ENCODE measurements at regions not wholly inside any gene's neighbourhood (a gene's known extent, or its start where the extent isn't known, plus 50 kb on each side); places are given as distances from the start of the nearest gene placed in this dataset.

GRCh38 chr13:50611117-50611781, 232.2 kb downstream of the DLEU7 start:
- Histone ChIP-seq H3K27me3 (no peaks in the 10 kb centered on the region), H3K9me3 (no peaks in the 10 kb centered on the region), H3K4me1 (no peaks in the 10 kb centered on the region), H3K4me3 (no peak overlapping the region), H3K36me3 (no peaks in the 10 kb centered on the region), H3K27ac (no peak overlapping the region)
- TF ChIP-seq CTCF (IDR thresholded peaks at IDR 0.05) (no peak), POLR2AphosphoS5 (IDR thresholded peaks at IDR 0.05) (no peak), EP300 (IDR thresholded peaks at IDR 0.05) (no peak), POLR2A (IDR thresholded peaks at IDR 0.05) (no peak)
- ATAC-seq (ENCODE audit: low FRiP score in 2 of 2): no peak
- no peak for DNase-seq
- WGBS, 2 donors: 75 to 84% methylated on average over 5 of the region's 5 CpGs

- H3K36me3 ChIP-seq: no peaks in the 10 kb centered on the region
- no peaks in the 10 kb centered on the region for H3K9me3 ChIP-seq
- H3K4me1 ChIP-seq: no peaks in the 10 kb centered on the region
- WGBS, 2 donors: 69 to 79% methylated on average over 3 of the region's 3 CpGs
- TF ChIP-seq EP300 (IDR thresholded peaks at IDR 0.05): no peak
- no peak for TF ChIP-seq POLR2AphosphoS5 (IDR thresholded peaks at IDR 0.05)
- TF ChIP-seq POLR2A (IDR thresholded peaks at IDR 0.05): no peak
- TF ChIP-seq CTCF (IDR thresholded peaks at IDR 0.05): no peak
- H3K27me3 ChIP-seq: no peaks in the 10 kb centered on the region
- H3K27ac ChIP-seq: no peak overlapping the region
- ATAC-seq (ENCODE audit: low FRiP score in 2 of 2) (no peak), DNase-seq (no peak)
- H3K4me3 ChIP-seq: no peak overlapping the region
These were observed 230.8 kb downstream of the DLEU7 start for GRCh38 chr13:50612717-50613116.

GRCh38 chr13:50613356-50613831, 230.1 kb downstream of the DLEU7 start:
- Histone ChIP-seq H3K27ac (no peak overlapping the region), H3K27me3 (no peaks in the 10 kb centered on the region), H3K4me3 (no peak overlapping the region), H3K36me3 (no peaks in the 10 kb centered on the region), H3K4me1 (no peaks in the 10 kb centered on the region), H3K9me3 (no peaks in the 10 kb centered on the region)
- peak in 1 of 2 donors; percentile 78 for ATAC-seq (ENCODE audit: low FRiP score in 2 of 2)
- 85 to 93% methylated on average over 4 to 6 of the region's 6 CpGs for WGBS, 2 donors
- no peak for TF ChIP-seq EP300 (IDR thresholded peaks at IDR 0.05)
- no peak for TF ChIP-seq POLR2A (IDR thresholded peaks at IDR 0.05)
- TF ChIP-seq POLR2AphosphoS5 (IDR thresholded peaks at IDR 0.05): no peak
- no peak for DNase-seq

- no peak for DNase-seq
- no peak overlapping the region for H3K27ac ChIP-seq
- ATAC-seq (ENCODE audit: low FRiP score in 2 of 2): no peak
- no peak overlapping the region for H3K4me3 ChIP-seq
- H3K4me1 ChIP-seq: no peaks in the 10 kb centered on the region
- no peaks in the 10 kb centered on the region for H3K27me3 ChIP-seq
- TF ChIP-seq EP300 (IDR thresholded peaks at IDR 0.05): no peak
- no peak for TF ChIP-seq POLR2A (IDR thresholded peaks at IDR 0.05)
- TF ChIP-seq POLR2AphosphoS5 (IDR thresholded peaks at IDR 0.05): no peak
- TF ChIP-seq CTCF (IDR thresholded peaks at IDR 0.05): no peak
- H3K36me3 ChIP-seq: no peaks in the 10 kb centered on the region
- no peaks in the 10 kb centered on the region for H3K9me3 ChIP-seq
- 61 to 94% methylated on average over 2 of the region's 2 CpGs for WGBS, 2 donors
These were observed 228.3 kb downstream of the DLEU7 start for GRCh38 chr13:50615234-50615633.

- TF ChIP-seq POLR2AphosphoS5 (IDR thresholded peaks at IDR 0.05) (no peak), POLR2A (IDR thresholded peaks at IDR 0.05) (no peak), CTCF (IDR thresholded peaks at IDR 0.05) (no peak), EP300 (IDR thresholded peaks at IDR 0.05) (no peak)
- 94% methylated on average over 2 of the region's 2 CpGs for WGBS, 2 donors
- H3K27me3 ChIP-seq: no peaks in the 10 kb centered on the region
- no peak overlapping the region for H3K27ac ChIP-seq
- H3K36me3 ChIP-seq: no peaks in the 10 kb centered on the region
- H3K4me1 ChIP-seq: no peaks in the 10 kb centered on the region
- DNase-seq: no peak
- ATAC-seq (ENCODE audit: low FRiP score in 2 of 2): no peak
- no peak overlapping the region for H3K4me3 ChIP-seq
- H3K9me3 ChIP-seq: no peaks in the 10 kb centered on the region
These were observed 227.4 kb downstream of the DLEU7 start for GRCh38 chr13:50616101-50616500.
